ENCODE measurements at regions not wholly inside any gene's neighbourhood (a gene's known extent, or its start where the extent isn't known, plus 50 kb on each side); places are given as distances from the start of the nearest gene placed in this dataset.

DNA sequence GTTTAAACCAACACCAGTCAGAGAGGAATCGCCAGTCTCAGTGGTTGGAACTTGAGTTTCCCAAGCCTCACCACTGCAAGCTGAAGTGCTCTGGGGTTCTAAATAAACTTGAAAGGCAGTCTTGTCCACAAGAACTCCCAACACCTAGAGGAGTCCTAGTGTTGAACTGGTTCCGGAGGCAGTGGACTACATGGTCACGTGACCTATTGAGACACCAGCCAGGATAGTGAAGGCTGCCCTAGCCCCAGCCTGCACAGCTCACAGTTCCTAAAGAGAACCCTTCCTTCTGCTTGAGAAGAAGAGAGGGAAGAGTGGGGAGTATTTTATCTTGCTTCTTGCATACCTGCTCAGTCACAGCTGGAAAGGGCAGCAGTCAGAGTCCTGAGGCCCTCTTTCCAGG is 1012.7 kb upstream of the ADGRL3 start:
- TF ChIP-seq POLR2A (IDR thresholded peaks at IDR 0.05; ENCODE audit: low read length) (no peak), GATA1 (IDR thresholded peaks at IDR 0.05; ENCODE audit: low read depth, low read length) (no peak)

Measured in erythroblast (primary cell).